ENCODE measurements at regions not wholly inside any gene's neighbourhood (a gene's known extent, or its start where the extent isn't known, plus 50 kb on each side); places are given as distances from the start of the nearest gene placed in this dataset.

- no TSS peak for BruUV-seq (replicated peaks)
- POLR2A ChIA-PET: no interaction called here
- CTCF ChIA-PET: no interaction called here
- no peak for TF ChIP-seq SIN3A (IDR thresholded peaks at IDR 0.05; ENCODE audit: borderline replicate concordance, insufficient read depth, low read depth, low read length)
- no peak for TF ChIP-seq TCF7L2 (IDR thresholded peaks at IDR 0.05; ENCODE audit: low read depth, low read length)
- TF ChIP-seq POLR2AphosphoS5 (IDR thresholded peaks at IDR 0.05; ENCODE audit: low read depth, low read length): no peak
- no peak for TF ChIP-seq REST (IDR thresholded peaks at IDR 0.05; ENCODE audit: insufficient read depth in 1 of 2, low read depth in 2 of 2, low read length in 1 of 2)
- no peak for TF ChIP-seq CTCF (IDR thresholded peaks at IDR 0.05)
- ATAC-seq (no peak), DNase-seq (ENCODE audit: low read depth, low spot score) (no peak)
- no peaks in the 10 kb centered on the region for H3K4me1 ChIP-seq (ENCODE audit: control insufficient read depth, insufficient read depth, low read length)
- intact Hi-C loops (cut with micrococcal nuclease; ENCODE audit: unreplicated experiment) (no loop called here), in situ Hi-C loops (cut with HindIII; ENCODE audit: low pct_unique_long_range_greater_than_20kb, low sequenced_read_pairs) (no loop called here)
- H3K9me3 ChIP-seq (ENCODE audit: control insufficient read depth, insufficient read depth, low read depth, low read length): no peaks in the 10 kb centered on the region
- H3K27ac ChIP-seq (ENCODE audit: low read length): no peak overlapping the region
- no peaks in the 10 kb centered on the region for H3K36me3 ChIP-seq (ENCODE audit: control insufficient read depth, insufficient read depth, low read length)
- no peaks in the 10 kb centered on the region for H3K27me3 ChIP-seq (ENCODE audit: control insufficient read depth, insufficient read depth, low read length)
- no peak overlapping the region for H3K4me3 ChIP-seq (ENCODE audit: low read depth in 2 of 2, low read length in 2 of 2)
Measured at GRCh38 chr9:75574569-75574968, 315.9 kb upstream of the PCSK5 start.

GRCh38 chr9:75582870-75583269 is 307.6 kb upstream of the PCSK5 start:
- no TSS peak for BruUV-seq (replicated peaks)
- DNase-seq (ENCODE audit: low read depth, low spot score) (no peak), ATAC-seq (no peak)
- H3K27ac ChIP-seq (ENCODE audit: low read length): no peak overlapping the region
- no peaks in the 10 kb centered on the region for H3K4me1 ChIP-seq (ENCODE audit: control insufficient read depth, insufficient read depth, low read length)
- in situ Hi-C loops (cut with HindIII; ENCODE audit: low pct_unique_long_range_greater_than_20kb, low sequenced_read_pairs) (no loop called here), intact Hi-C loops (cut with micrococcal nuclease; ENCODE audit: unreplicated experiment) (no loop called here)
- no peaks in the 10 kb centered on the region for H3K36me3 ChIP-seq (ENCODE audit: control insufficient read depth, insufficient read depth, low read length)
- TF ChIP-seq SIN3A (IDR thresholded peaks at IDR 0.05; ENCODE audit: borderline replicate concordance, insufficient read depth, low read depth, low read length): no peak
- TF ChIP-seq TCF7L2 (IDR thresholded peaks at IDR 0.05; ENCODE audit: low read depth, low read length): no peak
- TF ChIP-seq REST (IDR thresholded peaks at IDR 0.05; ENCODE audit: insufficient read depth in 1 of 2, low read depth in 2 of 2, low read length in 1 of 2): no peak
- no peak for TF ChIP-seq POLR2AphosphoS5 (IDR thresholded peaks at IDR 0.05; ENCODE audit: low read depth, low read length)
- no peak for TF ChIP-seq CTCF (IDR thresholded peaks at IDR 0.05)
- no peak overlapping the region for H3K4me3 ChIP-seq (ENCODE audit: low read depth in 2 of 2, low read length in 2 of 2)
- no peaks in the 10 kb centered on the region for H3K27me3 ChIP-seq (ENCODE audit: control insufficient read depth, insufficient read depth, low read length)
- H3K9me3 ChIP-seq (ENCODE audit: control insufficient read depth, insufficient read depth, low read depth, low read length): no peaks in the 10 kb centered on the region
- CTCF ChIA-PET: no interaction called here
- POLR2A ChIA-PET: no interaction called here
